Bone marrow (tissue), 2 donors: ENCODE measurements at regions not wholly inside any gene's neighbourhood (a gene's known extent, or its start where the extent isn't known, plus 50 kb on each side); places are given as distances from the start of the nearest gene placed in this dataset.

ENCODE experiments used
- DNase-seq, 2 donors: peaks; one replicate each; lab custom pipeline; 2025; lab: John Stamatoyannopoulos, UW

GRCh38 chr9:107211284-107211923, 71.7 kb upstream of the RAD23B start:
- no peak for DNase-seq

GRCh38 chr9:107212613-107213012, 70.5 kb upstream of the RAD23B start:
- no peak for DNase-seq

DNA sequence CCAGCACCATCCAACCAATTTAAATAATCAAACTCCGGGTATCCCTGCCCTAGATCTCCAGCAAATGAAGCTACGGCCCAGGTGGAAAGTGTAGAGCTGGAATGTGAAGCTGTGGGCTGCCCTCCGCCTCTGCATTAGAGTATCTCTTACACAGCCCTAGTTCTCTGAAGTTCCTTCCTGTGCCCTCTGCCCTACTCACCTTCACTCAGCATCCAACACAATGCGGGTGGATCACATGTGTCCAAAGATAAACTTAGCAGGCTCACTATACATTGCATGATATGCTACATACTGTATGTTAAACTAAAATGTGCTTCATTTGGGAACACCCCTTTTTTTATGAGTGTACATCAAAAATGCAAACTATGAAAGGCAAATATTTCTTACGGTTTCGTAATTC, 70.0 kb upstream of the RAD23B start:
- DNase-seq: no peak

GRCh38 chr9:107213561-107214028, 69.5 kb upstream of the RAD23B start:
- DNase-seq: peak in 1 of 2 donors; percentile 8

- no peak for DNase-seq
Measured at GRCh38 chr9:107214381-107214780, 68.7 kb upstream of the RAD23B start.

GRCh38 chr9:107214915-107215314, 68.2 kb upstream of the RAD23B start:
- no peak for DNase-seq

GRCh38 chr9:107215381-107215780, 67.7 kb upstream of the RAD23B start:
- DNase-seq: no peak

DNA sequence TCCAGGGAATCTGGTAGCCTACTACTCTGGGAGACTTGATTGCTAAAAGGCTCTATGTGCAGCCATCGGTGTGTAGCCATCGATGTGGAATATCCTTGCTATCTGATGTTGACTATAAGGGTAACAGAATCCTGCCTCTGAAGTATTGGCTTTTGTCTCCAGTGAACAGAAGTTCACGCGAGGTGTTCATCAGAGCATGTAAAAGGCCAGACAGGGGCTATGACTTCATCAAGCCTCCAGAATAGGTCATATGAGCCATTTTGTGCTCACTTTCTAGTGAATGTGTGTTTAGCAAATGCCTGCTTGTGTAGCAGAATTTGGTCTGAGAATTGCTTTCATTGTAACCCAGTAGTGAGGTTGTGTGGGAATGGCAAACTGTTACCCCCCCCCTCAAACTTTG, 66.8 kb upstream of the RAD23B start:
- no peak for DNase-seq

DNA sequence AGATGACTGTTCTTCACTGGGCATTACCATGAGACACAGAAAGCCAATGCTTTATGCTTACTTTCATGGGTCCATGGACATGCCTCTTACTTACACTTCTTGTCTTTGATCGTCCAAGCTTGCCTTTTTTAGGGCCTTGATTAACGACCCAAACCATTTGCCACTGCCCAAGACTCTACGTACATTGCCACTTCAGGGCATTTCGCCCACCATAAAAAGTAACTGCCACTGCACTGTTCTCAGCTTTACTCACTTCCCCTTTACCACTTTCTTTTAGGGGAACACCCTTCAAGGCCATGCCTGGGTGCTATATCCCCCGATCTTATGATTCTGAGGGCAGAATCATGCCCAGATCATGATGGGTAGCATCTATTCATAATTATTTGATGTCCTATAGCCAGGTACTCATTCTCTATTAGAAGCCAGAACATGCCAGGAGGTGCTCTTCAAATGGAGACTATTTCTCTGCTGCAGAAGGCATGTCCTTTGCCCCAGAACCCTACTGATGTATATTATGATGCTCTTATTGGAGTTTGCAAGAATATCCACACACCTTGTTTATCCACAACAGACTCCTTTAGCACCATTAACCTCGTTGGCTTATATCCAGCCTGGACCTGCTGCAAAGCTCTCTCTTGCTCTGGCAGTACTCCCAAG, 64.1 kb upstream of the RAD23B start:
- DNase-seq: no peak

- DNase-seq: no peak
Measured at GRCh38 chr9:107219486-107220077, 63.5 kb upstream of the RAD23B start.

DNA sequence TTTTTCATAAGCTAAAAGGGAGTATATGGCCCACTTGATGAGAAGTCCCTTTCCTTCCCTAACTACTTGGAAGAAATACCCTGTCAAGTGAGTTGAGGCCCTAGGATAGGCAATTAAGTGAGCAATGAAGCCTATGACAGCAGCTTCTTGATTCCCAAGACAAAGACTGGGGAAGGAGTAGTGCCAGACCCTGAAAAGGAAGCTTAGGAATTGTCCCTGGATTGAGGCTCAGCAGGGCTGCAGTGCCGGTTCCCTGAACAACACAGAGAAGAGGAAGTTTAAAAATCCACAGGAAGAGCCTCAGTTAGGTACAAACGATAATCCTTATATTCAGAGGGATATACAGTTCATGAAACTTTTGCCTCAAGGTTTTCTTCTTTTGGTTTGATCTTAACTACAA, 61.8 kb upstream of the RAD23B start:
- no peak for DNase-seq

DNA sequence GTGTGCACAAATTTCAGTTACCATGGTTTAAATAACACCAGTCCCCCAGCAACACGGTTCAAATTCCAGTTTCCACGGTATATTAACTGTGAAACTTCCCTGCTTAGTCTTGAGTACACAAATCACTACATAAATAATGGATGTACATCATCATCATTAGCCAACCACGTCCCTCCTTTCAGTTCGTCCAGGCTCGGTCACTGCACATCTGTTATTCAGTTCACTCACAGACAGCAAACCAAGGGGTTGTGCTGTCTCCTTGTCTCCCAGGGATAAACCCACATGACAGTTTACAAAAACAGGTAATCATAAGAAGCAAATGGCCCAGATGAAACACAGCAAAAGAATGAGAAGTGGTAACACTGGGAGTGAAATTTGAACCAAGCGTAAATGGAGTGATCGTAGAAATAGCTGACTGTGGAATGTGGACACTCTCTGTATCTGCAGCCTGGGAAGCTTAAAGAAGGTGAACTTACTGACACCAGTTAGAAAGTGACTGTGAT, 61.0 kb upstream of the RAD23B start:
- DNase-seq: no peak

GRCh38 chr9:107223381-107223780, 59.7 kb upstream of the RAD23B start:
- no peak for DNase-seq

DNA sequence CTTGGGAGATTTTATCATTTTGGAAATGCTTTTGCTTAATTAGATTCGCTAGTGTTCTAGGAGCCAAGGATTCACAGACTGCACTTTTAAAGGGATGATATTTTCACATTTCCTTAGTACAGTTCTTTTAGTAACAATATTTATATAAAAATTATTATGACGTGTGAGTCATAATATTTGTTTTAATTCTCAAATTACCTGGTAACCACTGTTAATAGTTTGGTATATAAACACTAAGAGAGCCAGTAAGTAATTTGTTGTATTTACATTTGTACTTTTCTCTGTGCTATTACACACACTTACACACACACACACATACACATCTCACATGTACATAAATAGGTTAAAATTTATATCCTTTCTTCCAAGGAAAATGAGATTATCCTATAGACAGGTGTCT, 58.8 kb upstream of the RAD23B start:
- no peak for DNase-seq

- no peak for DNase-seq
Measured at GRCh38 chr9:107226421-107226820, 56.7 kb upstream of the RAD23B start.

GRCh38 chr9:107227774-107228173, 55.3 kb upstream of the RAD23B start:
- DNase-seq: no peak

DNA sequence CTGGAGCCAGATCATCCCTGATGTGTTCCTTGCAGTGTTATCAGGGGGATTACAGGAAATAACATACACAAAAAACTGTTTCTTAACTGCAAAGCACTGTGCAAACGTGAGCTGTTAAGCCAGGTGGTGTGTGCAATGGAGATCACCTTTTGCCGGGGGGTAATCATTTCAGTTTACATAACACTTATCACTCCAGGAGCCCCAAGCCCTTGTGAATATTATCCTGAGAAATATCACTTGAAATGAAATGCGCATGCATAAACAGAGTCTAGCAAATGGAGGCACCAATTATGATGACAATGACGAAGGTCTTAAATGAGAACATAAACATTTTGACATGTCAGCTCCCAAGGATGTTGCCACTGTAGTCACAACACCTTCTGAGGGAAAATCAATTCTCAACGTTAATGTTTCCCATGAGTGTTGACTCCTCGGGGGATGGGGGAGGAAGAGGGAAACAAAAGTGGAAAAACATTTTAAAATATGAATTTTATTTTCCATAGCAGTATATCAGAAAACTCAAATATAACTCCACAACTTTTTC, 54.5 kb upstream of the RAD23B start:
- DNase-seq: no peak

GRCh38 chr9:107229241-107229741, 53.8 kb upstream of the RAD23B start:
- DNase-seq: no peak
